HCT116 (cell line): ENCODE measurements at regions not wholly inside any gene's neighbourhood (a gene's known extent, or its start where the extent isn't known, plus 50 kb on each side); places are given as distances from the start of the nearest gene placed in this dataset.

Experiments
- ATAC-seq: fragments of 200-7000 bp; cut with Tn5 transposase; 2 replicates; pipeline ENCODE4 v1.9.1; 2020; ENCODE audit warnings: mild to moderate bottlenecking, moderate library complexity
- BruUV-seq: library from RNA; stranded (reverse); fragments of 400-500 nt; replicated peaks from 2 replicates; lab custom pipeline; 2021; lab: Mats Ljungman, UMichigan
- CTCF ChIA-PET: fragments of 300-600 bp; sonication (Branson Sonifier 250); formaldehyde crosslinking; loops from one replicate; lab custom pipeline; 2021; ENCODE audit warnings: antibody characterized with exemption; lab: Charles Lee
- POLR2A ChIA-PET: fragments of 300-600, 350-600 bp; sonication (Branson Sonifier 250); formaldehyde crosslinking; loops from one replicate; lab custom pipeline; 2021; ENCODE audit warnings: antibody characterized with exemption; lab: Charles Lee
- RAD21 ChIA-PET, 2 experiments: fragments of 300-600 bp; sonication (Branson Sonifier 250); formaldehyde crosslinking; loops; one replicate each; lab custom pipeline; 2023; ENCODE audit warnings: low total read pairs in 2 of 2; ENCODE audit not compliant: uncharacterized antibody in 2 of 2, unreplicated experiment in 2 of 2, low non-redundant PET in 1 of 2; lab: Charles Lee
- DNase-seq: peaks from one replicate; pipeline ENCODE4 v3.0.0-alpha.2; 2010; ENCODE audit warnings: low read depth, low spot score
- H2AFZ ChIP-seq: fragments of 200-600 bp; shearing (Covaris generic), sonication (generic); 2 replicates; pipeline ENCODE4 v1.6.1; 2017; ENCODE audit warnings: low read depth, mixed run types, mixed read lengths, antibody characterized with exemption, low read length; ENCODE audit not compliant: poor library complexity, severe bottlenecking
- H3K27ac ChIP-seq: 2 replicates; pipeline ENCODE4 v1.5.1; 2012; ENCODE audit warnings: low read depth, low read length
- H3K27me3 ChIP-seq: fragments of 200-600 bp; sonication (generic); 2 replicates; pipeline ENCODE4 v1.6.1; 2016; ENCODE audit warnings: mixed run types, low read length, mixed read lengths; ENCODE audit not compliant: insufficient read depth
- H3K36me3 ChIP-seq, 2 experiments: fragments of 200-500 bp in 1 of 2; fragments of 200-600 bp in 1 of 2; sonication (Bioruptor generic) in 1 of 2; sonication (generic) in 1 of 2; 2 replicates each; pipeline versions ENCODE4 v1.5.1 to v1.6.1; 2014 to 2016; ENCODE audit warnings: low read length in 2 of 2, inconsistent platforms in 1 of 2, mixed read lengths in 1 of 2, mixed run types in 1 of 2; ENCODE audit not compliant: insufficient read depth in 2 of 2, control insufficient read depth in 1 of 2
- H3K4me1 ChIP-seq, 2 experiments: fragments of 200-600 bp in 1 of 2; sonication (generic) in 1 of 2; 2 replicates each; pipeline versions ENCODE4 v1.5.1 to v1.6.1; 2012 to 2017; ENCODE audit warnings: low read length in 2 of 2, inconsistent platforms in 1 of 2, mild to moderate bottlenecking in 1 of 2, mixed read lengths in 1 of 2, mixed run types in 1 of 2, moderate library complexity in 1 of 2; ENCODE audit not compliant: insufficient read depth in 2 of 2, control insufficient read depth in 1 of 2
- H3K4me2 ChIP-seq: fragments of 200-600 bp; sonication (generic); 2 replicates; pipeline ENCODE4 v1.6.1; 2017; ENCODE audit warnings: mixed run types, low read length, mixed read lengths
- H3K4me3 ChIP-seq, 2 experiments: fragments of 200-600 bp in 1 of 2; sonication (generic) in 1 of 2; replicated peaks in 1 of 2; 2 replicates each; pipeline ENCODE4 v1.5.1; 2011 to 2016; ENCODE audit warnings: low read length in 2 of 2, control low read depth in 1 of 2, low read depth in 1 of 2, mild to moderate bottlenecking in 1 of 2, mixed read lengths in 1 of 2, mixed run types in 1 of 2
- H3K79me2 ChIP-seq: fragments of 200-600 bp; sonication (generic); 2 replicates; pipeline ENCODE4 v1.6.1; 2017; ENCODE audit warnings: mild to moderate bottlenecking, mixed run types, low read length, moderate library complexity, mixed read lengths; ENCODE audit not compliant: insufficient read depth
- H3K9ac ChIP-seq: fragments of 200-600 bp; sonication (generic); 2 replicates; pipeline ENCODE4 v1.6.1; 2016; ENCODE audit warnings: low read length, mixed read lengths
- H3K9me2 ChIP-seq: fragments of 200-600 bp; sonication (generic), shearing (Covaris generic); 2 replicates; pipeline ENCODE4 v1.6.1; 2017; ENCODE audit warnings: mixed run types, mild to moderate bottlenecking, moderate library complexity; ENCODE audit not compliant: insufficient read depth
- H3K9me3 ChIP-seq, 2 experiments: fragments of 200-500 bp in 1 of 2; fragments of 200-600 bp in 1 of 2; sonication (Bioruptor generic) in 1 of 2; sonication (generic) in 1 of 2; 2 replicates each; pipeline ENCODE4 v1.6.1; 2014 to 2017; ENCODE audit warnings: low read length in 2 of 2, mixed read lengths in 2 of 2, inconsistent platforms in 1 of 2, low read depth in 1 of 2, mild to moderate bottlenecking in 1 of 2, mixed run types in 1 of 2, moderate library complexity in 1 of 2; ENCODE audit not compliant: control insufficient read depth in 1 of 2, insufficient read depth in 1 of 2
- H4K20me1 ChIP-seq: fragments of 200-600 bp; sonication (generic), shearing (Covaris generic); 2 replicates; pipeline ENCODE4 v1.6.1; 2017; ENCODE audit warnings: mixed run types, mild to moderate bottlenecking, moderate library complexity; ENCODE audit not compliant: insufficient read depth
- ATF3 ChIP-seq: IDR thresholded peaks from 2 replicates; pipeline ENCODE4 v1.6.1; 2012
- CBX3 ChIP-seq: IDR thresholded peaks from 2 replicates; pipeline ENCODE4 v1.6.1; 2012; ENCODE audit warnings: low read depth
- CTCF ChIP-seq, 3 experiments: fragments of 200-600 bp in 1 of 3; sonication (generic) in 1 of 3; IDR thresholded peaks in 2 of 3; conservative IDR thresholded peaks in 1 of 3; 2 replicates each; pipeline ENCODE4 v1.5.1; 2012 to 2017; ENCODE audit warnings: low read depth in 2 of 3, low read length in 2 of 3, antibody characterized with exemption in 1 of 3, borderline replicate concordance in 1 of 3, control low read depth in 1 of 3, mild to moderate bottlenecking in 1 of 3, mixed read lengths in 1 of 3, mixed run types in 1 of 3, moderate library complexity in 1 of 3; ENCODE audit not compliant: insufficient read depth in 1 of 3
- EGR1 ChIP-seq: IDR thresholded peaks from 2 replicates; pipeline ENCODE4 v1.6.1; 2012; ENCODE audit warnings: low read depth
- EZH2 ChIP-seq: fragments of 200-600 bp; sonication (generic); IDR thresholded peaks from 2 replicates; pipeline ENCODE4 v1.6.1; 2017; ENCODE audit warnings: antibody characterized with exemption, mixed run types
- EZH2phosphoT487 ChIP-seq: fragments of 200-600 bp; IDR thresholded peaks from 2 replicates; pipeline ENCODE4 v1.6.1; 2018; ENCODE audit warnings: antibody characterized with exemption, borderline replicate concordance
- FOSL1 ChIP-seq: IDR thresholded peaks from 2 replicates; pipeline ENCODE4 v1.6.1; 2012; ENCODE audit warnings: low read depth
- JUND ChIP-seq: IDR thresholded peaks from 2 replicates; pipeline ENCODE4 v1.6.1; 2012
- POLR2A ChIP-seq: IDR thresholded peaks from 2 replicates; pipeline ENCODE4 v1.7.0; 2011; ENCODE audit warnings: borderline replicate concordance; ENCODE audit not compliant: insufficient read depth, insufficient read length; ENCODE audit errors: extremely low read depth
- POLR2AphosphoS5 ChIP-seq: IDR thresholded peaks from 2 replicates; pipeline ENCODE4 v1.6.1; 2011; ENCODE audit warnings: mild to moderate bottlenecking, low read depth, low read length, moderate library complexity
- RAD21 ChIP-seq: IDR thresholded peaks from 2 replicates; pipeline ENCODE4 v1.6.1; 2012; ENCODE audit warnings: low read depth, mild to moderate bottlenecking
- REST ChIP-seq: IDR thresholded peaks from 2 replicates; pipeline ENCODE4 v1.6.1; 2012; ENCODE audit warnings: low read depth
- SIN3A ChIP-seq: IDR thresholded peaks from 2 replicates; pipeline ENCODE4 v1.6.1; 2012; ENCODE audit warnings: low read depth
- SP1 ChIP-seq: IDR thresholded peaks from 2 replicates; pipeline ENCODE4 v1.6.1; 2012; ENCODE audit warnings: low read depth
- SRF ChIP-seq: IDR thresholded peaks from 2 replicates; pipeline ENCODE4 v1.6.1; 2012; ENCODE audit warnings: low read depth
- TCF7L2 ChIP-seq: IDR thresholded peaks from 2 replicates; pipeline ENCODE4 v1.7.0; 2011; ENCODE audit warnings: borderline replicate concordance, inconsistent platforms; ENCODE audit not compliant: insufficient read depth, insufficient read length; ENCODE audit errors: extremely low read depth
- YY1 ChIP-seq: IDR thresholded peaks from 2 replicates; pipeline ENCODE4 v1.6.1; 2011; ENCODE audit warnings: low read length, low read depth, moderate library complexity, mild to moderate bottlenecking; ENCODE audit not compliant: insufficient replicate concordance; ENCODE audit errors: extremely low read depth
- ZBTB33 ChIP-seq: IDR thresholded peaks from 2 replicates; pipeline ENCODE4 v1.6.1; 2011; ENCODE audit warnings: mild to moderate bottlenecking, low read length, moderate library complexity; ENCODE audit not compliant: insufficient replicate concordance; ENCODE audit errors: extremely low read depth
- ZFX ChIP-seq: fragments of 450-650 bp; IDR thresholded peaks from 2 replicates; pipeline ENCODE4 v1.6.1; 2017
- ZNF274 ChIP-seq: fragments of 200-500 bp; sonication (Bioruptor generic); IDR thresholded peaks from 2 replicates; pipeline ENCODE4 v1.6.1; 2014; ENCODE audit warnings: mild to moderate bottlenecking, low read depth, low read length, inconsistent platforms
- intact Hi-C: fragments of 100-400 bp; cut with micrococcal nuclease; formaldehyde crosslinking; loops from 2 replicates; pipeline ENCODE4 v1.10.0; 2022

GRCh38 chr13:33508060-33508459 is 222.5 kb upstream of the STARD13 start:
- Histone ChIP-seq H3K9me2 (no peaks in the 10 kb centered on the region), H3K9ac (no peak overlapping the region), H4K20me1 (no peaks in the 10 kb centered on the region), H3K27me3 (no peaks in the 10 kb centered on the region), H3K4me1 (no peaks in the 10 kb centered on the region), H3K4me2 (no peak overlapping the region), H3K4me3 (no peak overlapping the region), H2AFZ (no peak overlapping the region), H3K27ac (no peak overlapping the region), H3K79me2 (no peaks in the 10 kb centered on the region), H3K36me3 (no peaks in the 10 kb centered on the region), H3K9me3 (no peaks in the 10 kb centered on the region)
- no TSS peak for BruUV-seq
- DNase-seq (no peak), ATAC-seq (no peak)
- ChIA-PET CTCF (no interaction called here), POLR2A (no interaction called here), RAD21 (no interaction called here)
- intact Hi-C loops = no loop called here
- TF ChIP-seq RAD21 (no peak), FOSL1 (no peak), REST (no peak), YY1 (no peak), EGR1 (no peak), ZFX (no peak), CBX3 (no peak), POLR2AphosphoS5 (no peak), ZNF274 (no peak), SRF (no peak), SP1 (no peak), EZH2 (no peak), JUND (no peak), ATF3 (no peak), TCF7L2 (no peak), SIN3A (no peak), ZBTB33 (no peak), EZH2phosphoT487 (no peak), POLR2A (no peak), CTCF (IDR thresholded peaks at IDR 0.05 in 2 of 3, conservative IDR thresholded peaks at IDR 0.05 in 1 of 3; ENCODE audit: borderline replicate concordance in 1 of 3, insufficient read depth in 1 of 3, low read depth in 2 of 3, low read length in 2 of 3) (no peak)
